SU-DHL-6 (cell line): ENCODE measurements at regions not wholly inside any gene's neighbourhood (a gene's known extent, or its start where the extent isn't known, plus 50 kb on each side); places are given as distances from the start of the nearest gene placed in this dataset.

ENCODE experiments used
- H2AFZ ChIP-seq: fragments of 200-600 bp; sonication (generic); 2 replicates; pipeline ENCODE4 v1.6.1; 2014; ENCODE audit warnings: low read depth, mild to moderate bottlenecking, moderate library complexity, mixed read lengths, antibody characterized with exemption, low read length; ENCODE audit not compliant: severe bottlenecking
- H3F3A ChIP-seq: fragments of 200-600 bp; shearing (Covaris generic); 2 replicates; pipeline ENCODE4 v1.6.0; 2016; ENCODE audit warnings: antibody characterized with exemption, mild to moderate bottlenecking; ENCODE audit not compliant: insufficient read depth
- H3K27ac ChIP-seq: fragments of 200-600 bp; sonication (generic); 2 replicates; pipeline ENCODE4 v1.5.1; 2016; ENCODE audit warnings: low read depth, mild to moderate bottlenecking, low read length, moderate library complexity, mixed read lengths
- H3K27me3 ChIP-seq: fragments of 200-600 bp; sonication (generic), shearing (Covaris generic); 2 replicates; pipeline ENCODE4 v1.6.0; 2014; ENCODE audit warnings: mild to moderate bottlenecking, low read length
- H3K36me3 ChIP-seq: fragments of 200-600 bp; sonication (generic); 2 replicates; pipeline ENCODE4 v1.6.1; 2014; ENCODE audit warnings: mild to moderate bottlenecking, low read length, mixed read lengths
- H3K4me2 ChIP-seq: fragments of 300-600, 200-600 bp; shearing (Covaris generic), sonication (generic); 2 replicates; pipeline ENCODE4 v1.6.0; 2014; ENCODE audit warnings: low read length, low read depth, mild to moderate bottlenecking; ENCODE audit not compliant: poor library complexity, severe bottlenecking
- H3K4me3 ChIP-seq: fragments of 200-600 bp; sonication (generic); 2 replicates; pipeline ENCODE4 v1.5.1; 2014; ENCODE audit warnings: antibody characterized with exemption, low read length, mild to moderate bottlenecking, mixed read lengths; ENCODE audit not compliant: insufficient read depth, poor library complexity, severe bottlenecking
- H3K79me2 ChIP-seq: fragments of 200-600 bp; sonication (generic); 2 replicates; pipeline ENCODE4 v1.6.1; 2014; ENCODE audit warnings: mild to moderate bottlenecking, low read length, moderate library complexity; ENCODE audit not compliant: insufficient read depth
- H3K9ac ChIP-seq: fragments of 200-600 bp; sonication (generic); 2 replicates; pipeline ENCODE4 v1.7.0; 2014; ENCODE audit warnings: mild to moderate bottlenecking, low read length
- H3K9me2 ChIP-seq: fragments of 200-600 bp; sonication (generic); replicated peaks from 2 replicates; pipeline ENCODE4 v1.6.1; 2014; ENCODE audit warnings: low read length; ENCODE audit not compliant: insufficient read depth
- H3K9me3 ChIP-seq: fragments of 200-600 bp; sonication (generic); 2 replicates; pipeline ENCODE4 v1.6.1; 2014; ENCODE audit warnings: low read length, mixed read lengths; ENCODE audit not compliant: insufficient read depth
- H4K20me1 ChIP-seq: fragments of 200-600 bp; sonication (generic); 2 replicates; pipeline ENCODE4 v1.6.1; 2014; ENCODE audit warnings: low read depth, mild to moderate bottlenecking, antibody characterized with exemption, low read length, moderate library complexity, mixed read lengths
- EZH2phosphoT487 ChIP-seq: fragments of 200-600 bp; sonication (generic), shearing (Covaris generic); conservative IDR thresholded peaks from 2 replicates; pipeline ENCODE4 v1.6.1; 2018; ENCODE audit warnings: mild to moderate bottlenecking, antibody characterized with exemption, low read length, moderate library complexity, mixed read lengths
- TF ChIP-seq, protein P1 (sequence below): fragments of 200-600 bp; sonication (generic); IDR thresholded peaks from one replicate; pipeline ENCODE4 v1.5.1; 2017; ENCODE audit warnings: antibody characterized with exemption, mild to moderate bottlenecking, low read length, moderate library complexity; ENCODE audit not compliant: insufficient read depth, poor library complexity, severe bottlenecking

DNA sequence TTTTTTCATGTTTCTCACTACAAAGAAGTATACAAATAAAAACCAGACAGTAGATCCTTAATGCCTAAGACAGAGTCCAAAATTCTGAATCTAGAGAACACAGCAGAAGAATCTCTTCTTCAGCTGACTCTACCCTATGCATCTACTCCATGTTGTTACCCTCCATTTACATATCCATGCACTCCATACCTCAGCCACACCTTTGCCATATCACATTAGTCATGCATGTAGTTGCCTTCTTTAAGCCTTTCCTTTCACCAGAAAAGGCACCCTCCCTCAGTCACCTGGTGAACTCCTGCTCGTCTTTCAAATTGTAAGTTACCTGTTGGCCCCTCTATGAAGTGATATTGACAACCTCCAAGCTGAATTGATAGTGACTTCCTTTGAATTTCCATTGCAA, 271.2 kb upstream of the FAR2 start:
- Histone ChIP-seq H3K9ac (no peak overlapping the region), H4K20me1 (no peaks in the 10 kb centered on the region), H3K27ac (no peak overlapping the region), H3K79me2 (no peaks in the 10 kb centered on the region), H2AFZ (no peak overlapping the region), H3K36me3 (no peaks in the 10 kb centered on the region), H3K4me2 (no peak overlapping the region), H3K4me3 (no peak overlapping the region), H3K9me3 (no peaks in the 10 kb centered on the region), H3K9me2 (no peaks in the 10 kb centered on the region), H3K27me3 (no peaks in the 10 kb centered on the region), H3F3A (no peaks in the 10 kb centered on the region)
- TF ChIP-seq EZH2phosphoT487 = no peak
- TF ChIP-seq, protein P1, sequence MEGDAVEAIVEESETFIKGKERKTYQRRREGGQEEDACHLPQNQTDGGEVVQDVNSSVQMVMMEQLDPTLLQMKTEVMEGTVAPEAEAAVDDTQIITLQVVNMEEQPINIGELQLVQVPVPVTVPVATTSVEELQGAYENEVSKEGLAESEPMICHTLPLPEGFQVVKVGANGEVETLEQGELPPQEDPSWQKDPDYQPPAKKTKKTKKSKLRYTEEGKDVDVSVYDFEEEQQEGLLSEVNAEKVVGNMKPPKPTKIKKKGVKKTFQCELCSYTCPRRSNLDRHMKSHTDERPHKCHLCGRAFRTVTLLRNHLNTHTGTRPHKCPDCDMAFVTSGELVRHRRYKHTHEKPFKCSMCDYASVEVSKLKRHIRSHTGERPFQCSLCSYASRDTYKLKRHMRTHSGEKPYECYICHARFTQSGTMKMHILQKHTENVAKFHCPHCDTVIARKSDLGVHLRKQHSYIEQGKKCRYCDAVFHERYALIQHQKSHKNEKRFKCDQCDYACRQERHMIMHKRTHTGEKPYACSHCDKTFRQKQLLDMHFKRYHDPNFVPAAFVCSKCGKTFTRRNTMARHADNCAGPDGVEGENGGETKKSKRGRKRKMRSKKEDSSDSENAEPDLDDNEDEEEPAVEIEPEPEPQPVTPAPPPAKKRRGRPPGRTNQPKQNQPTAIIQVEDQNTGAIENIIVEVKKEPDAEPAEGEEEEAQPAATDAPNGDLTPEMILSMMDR = no peak

DNA sequence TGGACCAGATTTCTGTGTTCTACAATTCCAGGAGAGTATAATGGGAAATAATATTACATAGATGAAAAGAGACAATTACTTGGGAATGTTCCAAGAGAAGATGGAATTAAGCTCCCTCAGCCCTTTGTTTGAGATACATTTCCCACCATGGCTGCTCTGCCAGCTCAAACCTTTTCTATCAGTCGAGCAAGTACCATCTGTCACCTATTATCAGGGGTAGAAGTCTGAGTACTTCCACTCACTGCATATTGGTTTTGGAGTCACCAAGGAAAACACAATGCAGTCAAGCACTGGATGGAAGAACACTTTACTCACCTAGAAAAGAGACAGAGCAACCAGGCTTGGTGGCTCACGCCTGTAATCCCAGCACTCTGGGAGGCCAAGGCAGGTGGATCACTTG, 270.4 kb upstream of the FAR2 start:
- no peak overlapping the region for H3K4me3 ChIP-seq
- no peak overlapping the region for H3K4me2 ChIP-seq
- no peaks in the 10 kb centered on the region for H3K9me3 ChIP-seq
- H3K79me2 ChIP-seq = no peaks in the 10 kb centered on the region
- no peak overlapping the region for H3K9ac ChIP-seq
- TF ChIP-seq, protein P1 = no peak
- TF ChIP-seq EZH2phosphoT487 = no peak
- no peak overlapping the region for H2AFZ ChIP-seq
- H3K27me3 ChIP-seq = no peaks in the 10 kb centered on the region
- no peaks in the 10 kb centered on the region for H3F3A ChIP-seq
- H3K9me2 ChIP-seq = no peaks in the 10 kb centered on the region
- no peak overlapping the region for H3K27ac ChIP-seq
- no peaks in the 10 kb centered on the region for H3K36me3 ChIP-seq
- H4K20me1 ChIP-seq = no peaks in the 10 kb centered on the region

DNA sequence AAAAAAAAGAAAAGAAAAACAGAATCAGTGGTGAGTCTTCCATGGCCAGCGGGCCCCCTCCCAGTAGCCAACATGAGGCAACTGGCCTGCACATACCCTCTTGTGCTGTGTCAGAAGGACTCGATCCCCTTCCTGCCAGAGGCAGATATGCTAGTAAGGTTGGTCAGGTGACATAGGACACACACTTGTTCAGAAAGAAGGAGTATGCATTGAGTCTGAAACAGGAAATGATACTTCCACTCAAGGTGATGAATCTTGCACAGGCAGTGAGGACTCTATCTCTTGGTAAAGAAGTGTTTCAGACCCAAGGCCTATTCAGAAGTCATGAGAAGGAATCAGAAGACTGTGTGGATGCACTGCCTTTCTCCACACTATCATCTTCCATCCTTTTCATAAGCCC, 269.7 kb upstream of the FAR2 start:
- no peaks in the 10 kb centered on the region for H4K20me1 ChIP-seq
- H3K27me3 ChIP-seq = no peaks in the 10 kb centered on the region
- no peaks in the 10 kb centered on the region for H3K9me3 ChIP-seq
- H2AFZ ChIP-seq = no peak overlapping the region
- H3K4me2 ChIP-seq = no peak overlapping the region
- TF ChIP-seq EZH2phosphoT487 = no peak
- TF ChIP-seq, protein P1 = no peak
- no peaks in the 10 kb centered on the region for H3K9me2 ChIP-seq
- H3K79me2 ChIP-seq = no peaks in the 10 kb centered on the region
- H3K36me3 ChIP-seq = no peaks in the 10 kb centered on the region
- no peak overlapping the region for H3K9ac ChIP-seq
- no peak overlapping the region for H3K4me3 ChIP-seq
- H3K27ac ChIP-seq = no peak overlapping the region
- no peaks in the 10 kb centered on the region for H3F3A ChIP-seq

DNA sequence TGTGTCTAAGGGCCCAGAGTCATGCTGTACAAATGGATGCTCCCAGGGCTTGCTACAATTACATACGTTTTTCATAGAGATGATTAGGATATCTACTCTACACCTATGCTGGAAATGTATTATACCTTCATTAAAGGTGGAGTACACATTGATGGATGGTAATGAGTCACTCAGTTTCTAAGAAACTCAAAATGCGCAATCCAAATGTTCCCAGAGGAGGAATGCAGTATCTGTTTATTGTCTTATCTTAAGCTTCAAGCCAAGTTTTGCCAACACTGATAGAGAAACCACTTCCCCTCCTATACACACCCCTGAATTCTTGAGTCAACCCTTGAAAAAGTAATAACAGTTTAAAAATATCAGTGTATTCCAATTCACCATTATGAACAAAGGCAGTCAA, 266.6 kb upstream of the FAR2 start:
- Histone ChIP-seq H2AFZ (no peak overlapping the region), H3K9me2 (no peaks in the 10 kb centered on the region), H3K9me3 (no peaks in the 10 kb centered on the region), H3F3A (no peaks in the 10 kb centered on the region), H3K9ac (no peak overlapping the region), H3K4me3 (no peak overlapping the region), H3K36me3 (no peaks in the 10 kb centered on the region), H3K4me2 (no peak overlapping the region), H3K27ac (no peak overlapping the region), H3K79me2 (no peaks in the 10 kb centered on the region), H4K20me1 (no peaks in the 10 kb centered on the region), H3K27me3 (no peaks in the 10 kb centered on the region)
- TF ChIP-seq, protein P1 = no peak
- TF ChIP-seq EZH2phosphoT487 = no peak
